K562 (cell line): ENCODE measurements at regions not wholly inside any gene's neighbourhood (a gene's known extent, or its start where the extent isn't known, plus 50 kb on each side); places are given as distances from the start of the nearest gene placed in this dataset.

ENCODE experiments used
- ATAC-seq: fragments of 200-7000 bp; cut with Tn5 transposase; 3 replicates; pipeline ENCODE4 v1.9.1; 2020; ENCODE audit warnings: moderate library complexity
- BruUV-seq: library from RNA; stranded (reverse); fragments of 400-500 nt; replicated peaks from 2 replicates; lab custom pipeline; 2021; lab: Mats Ljungman, UMichigan
- CTCF ChIA-PET: fragments of 300-600 bp; formaldehyde crosslinking; extraction: SDS; loops from one replicate; lab custom pipeline; 2021; ENCODE audit warnings: low intra/inter-chr PET ratio; lab: Yijun Ruan, JAX
- POLR2A ChIA-PET: fragments of 300-600, 350-650 bp; sonication (Branson Sonifier 250); formaldehyde crosslinking; extraction: SDS; loops from one replicate; lab custom pipeline; 2021; ENCODE audit warnings: antibody characterized with exemption, inconsistent platforms; lab: Yijun Ruan, JAX
- DNase-seq, 4 experiments: peaks; one replicate each; pipeline versions ENCODE4 v3.0.0 to v3.0.0-alpha.2; 2011 to 2018; ENCODE audit warnings: low spot score in 3 of 4, mixed read lengths in 3 of 4; ENCODE audit errors: extremely low read depth in 1 of 4
- FAIRE-seq: peaks from 2 replicates; lab custom pipeline; 2011; peaks lifted over from hg19 to GRCh38; lab: Jason Lieb, UNC
- H2AFZ ChIP-seq: 2 replicates; pipeline ENCODE4 v1.6.0; 2011; ENCODE audit warnings: low read depth, low read length, control low read depth, inconsistent platforms
- H3K27ac ChIP-seq: fragments of 200-600 bp; 3 replicates; pipeline ENCODE4 v1.8.0; 2011; ENCODE audit warnings: low read depth, mild to moderate bottlenecking, control low read depth, inconsistent platforms, low read length, moderate library complexity, mixed read lengths; ENCODE audit errors: extremely low read depth
- H3K27me3 ChIP-seq, 2 experiments: fragments of 300-600 bp in 1 of 2; 2 replicates in 1 of 2; 3 replicates in 1 of 2; pipeline versions ENCODE4 v1.6.0 to v1.8.0; 2011; ENCODE audit warnings: inconsistent platforms in 2 of 2, low read length in 2 of 2, mild to moderate bottlenecking in 1 of 2, mixed read lengths in 1 of 2, moderate library complexity in 1 of 2; ENCODE audit not compliant: control insufficient read depth in 2 of 2, insufficient read depth in 2 of 2
- H3K36me3 ChIP-seq: fragments of 300-600 bp; 3 replicates; pipeline ENCODE4 v1.8.0; 2011; ENCODE audit warnings: mild to moderate bottlenecking, low read length, inconsistent platforms; ENCODE audit not compliant: control insufficient read depth, insufficient read depth
- H3K4me1 ChIP-seq, 2 experiments: fragments of 200-600 bp in 1 of 2; replicated peaks in 1 of 2; 2 replicates in 1 of 2; 3 replicates in 1 of 2; pipeline versions ENCODE4 v1.5.1 to v1.8.0; 2011; ENCODE audit warnings: inconsistent platforms in 2 of 2, low read length in 2 of 2, mild to moderate bottlenecking in 1 of 2, mixed read lengths in 1 of 2, moderate library complexity in 1 of 2; ENCODE audit not compliant: control insufficient read depth in 2 of 2, insufficient read depth in 2 of 2
- H3K4me2 ChIP-seq: 2 replicates; pipeline ENCODE4 v1.6.1; 2011; ENCODE audit warnings: low read length, control low read depth, inconsistent platforms, mixed read lengths; ENCODE audit not compliant: insufficient read depth
- H3K4me3 ChIP-seq: fragments of 200-600 bp; sonication (generic), shearing (Covaris generic); 2 replicates; pipeline ENCODE4 v1.5.1; 2016; ENCODE audit warnings: control low read depth, inconsistent platforms
- H3K79me2 ChIP-seq: fragments of 200-600 bp; 3 replicates; pipeline ENCODE4 v1.8.0; 2011; ENCODE audit warnings: low read length, inconsistent platforms; ENCODE audit not compliant: control insufficient read depth, insufficient read depth
- H3K9ac ChIP-seq, 2 experiments: 2 replicates each; pipeline versions ENCODE4 v1.6.0 to v1.6.1; 2011; ENCODE audit warnings: low read depth in 2 of 2, low read length in 2 of 2, control low read depth in 1 of 2, inconsistent platforms in 1 of 2, mild to moderate bottlenecking in 1 of 2, mixed read lengths in 1 of 2; ENCODE audit not compliant: insufficient read depth in 1 of 2
- H3K9me1 ChIP-seq: one replicate; pipeline ENCODE4 v1.6.0; 2011; ENCODE audit warnings: inconsistent platforms, mild to moderate bottlenecking, low read length, moderate library complexity; ENCODE audit not compliant: control insufficient read depth, insufficient read depth
- H3K9me3 ChIP-seq: replicated peaks from 2 replicates; pipeline ENCODE4 v1.5.1; 2011; ENCODE audit warnings: low read depth, low read length, inconsistent platforms; ENCODE audit not compliant: control insufficient read depth, insufficient read depth
- H4K20me1 ChIP-seq: replicated peaks from 2 replicates; pipeline ENCODE4 v1.6.1; 2011; ENCODE audit warnings: low read length, inconsistent platforms, mixed read lengths; ENCODE audit not compliant: control insufficient read depth, insufficient read depth
- HDAC6 ChIP-seq: IDR thresholded peaks from 2 replicates; pipeline ENCODE4 v1.6.1; 2012; ENCODE audit warnings: low read depth, mild to moderate bottlenecking, control low read depth, inconsistent platforms, low read length, moderate library complexity
- KAT8 ChIP-seq: fragments of 450-650 bp; IDR thresholded peaks from 2 replicates; pipeline ENCODE4 v1.6.1; 2016; ENCODE audit warnings: low read depth, mild to moderate bottlenecking
- STAT5B ChIP-seq: fragments of 250-450 bp; sonication (Bioruptor Pico); IDR thresholded peaks from 2 replicates; pipeline ENCODE4 v1.8.0; 2021; ENCODE audit warnings: mild to moderate bottlenecking, inconsistent platforms
- SUPT5H ChIP-seq: fragments of 450-650 bp; IDR thresholded peaks from 2 replicates; pipeline ENCODE4 v1.6.1; 2016
- ZNF41 ChIP-seq: fragments of 250-450 bp; sonication (Bioruptor Pico); conservative IDR thresholded peaks from 2 replicates; pipeline ENCODE4 v1.4.0; 2020; ENCODE audit warnings: mild to moderate bottlenecking
- WGBS: fragments of 100-300 bp; shearing (Covaris generic); methylation state at CpG from one replicate; pipeline ENCODE4 v1.1.6; 2016; ENCODE audit warnings: low coverage, mixed read lengths; ENCODE audit not compliant: insufficient coverage; ENCODE audit errors: missing lambda C conversion rate; 5-methylcytosine and 5-hydroxymethylcytosine counted together
- in situ Hi-C: fragments of 300-500 bp; cut with MboI; formaldehyde crosslinking; loops from 4 replicates; pipeline ENCODE4 v1.15.0; 2018; ENCODE audit warnings: inconsistent platforms, mixed read lengths
- intact Hi-C: fragments of 100-400 bp; cut with micrococcal nuclease; formaldehyde crosslinking; loops from 2 replicates; pipeline ENCODE4 v1.14.2; 2022
- TF ChIP-seq, protein P1 (sequence below): fragments of 450-650 bp; IDR thresholded peaks from 2 replicates; pipeline ENCODE4 v1.6.1; 2017; ENCODE audit warnings: antibody characterized with exemption
- TF ChIP-seq, protein P2 (sequence below): fragments of 250-450 bp; sonication (Bioruptor Pico); IDR thresholded peaks from 2 replicates; pipeline ENCODE4 v1.4.0; 2020

DNA sequence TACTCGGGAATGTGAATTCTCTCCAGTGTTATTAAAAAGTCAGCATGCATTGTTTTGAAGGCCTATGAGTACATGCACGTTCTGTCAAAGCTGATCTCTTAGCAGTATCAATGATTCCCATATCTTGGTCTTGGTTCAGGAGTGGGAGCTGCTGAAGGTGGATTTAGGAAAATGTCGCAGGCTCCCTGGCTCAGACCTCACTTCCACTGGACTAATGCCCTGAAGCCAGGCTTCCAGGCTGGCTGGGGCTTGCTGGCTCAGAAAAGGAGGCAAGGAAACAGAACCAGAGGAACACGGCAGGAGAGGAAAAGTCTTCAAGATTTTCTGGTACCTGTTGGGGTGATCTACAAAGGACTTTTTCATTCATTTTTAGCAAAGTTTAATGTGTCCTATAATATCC, 81.6 kb downstream of the OLIG3 start:
- H3K9me1 ChIP-seq: no peaks in the 10 kb centered on the region
- H3K27ac ChIP-seq: no peak overlapping the region
- DNase-seq (no peak), ATAC-seq (no peak), FAIRE-seq (no peak)
- BruUV-seq: no TSS peak
- H4K20me1 ChIP-seq: no peaks in the 10 kb centered on the region
- intact Hi-C loops: no loop called here
- no peaks in the 10 kb centered on the region; a peak in 1 of 5 replicates for H3K4me1 ChIP-seq
- H3K4me2 ChIP-seq: no peak overlapping the region
- no peak for TF ChIP-seq SUPT5H
- POLR2A ChIA-PET: no interaction called here
- no peak overlapping the region for H2AFZ ChIP-seq
- H3K27me3 ChIP-seq: peaks cover 14 to 29% of the 10 kb centered on the region in 2 experiments; a peak in 4 of 5 replicates
- CTCF ChIA-PET: no interaction called here
- in situ Hi-C loops: no loop called here
- no peaks in the 10 kb centered on the region for H3K79me2 ChIP-seq
- whole genome bisulfite sequencing: 0% methylated on average over 4 of the region's 4 CpGs
- H3K9ac ChIP-seq: no peak overlapping the region
- H3K36me3 ChIP-seq: no peaks in the 10 kb centered on the region
- H3K9me3 ChIP-seq: no peaks in the 10 kb centered on the region
- no peak overlapping the region for H3K4me3 ChIP-seq

DNA sequence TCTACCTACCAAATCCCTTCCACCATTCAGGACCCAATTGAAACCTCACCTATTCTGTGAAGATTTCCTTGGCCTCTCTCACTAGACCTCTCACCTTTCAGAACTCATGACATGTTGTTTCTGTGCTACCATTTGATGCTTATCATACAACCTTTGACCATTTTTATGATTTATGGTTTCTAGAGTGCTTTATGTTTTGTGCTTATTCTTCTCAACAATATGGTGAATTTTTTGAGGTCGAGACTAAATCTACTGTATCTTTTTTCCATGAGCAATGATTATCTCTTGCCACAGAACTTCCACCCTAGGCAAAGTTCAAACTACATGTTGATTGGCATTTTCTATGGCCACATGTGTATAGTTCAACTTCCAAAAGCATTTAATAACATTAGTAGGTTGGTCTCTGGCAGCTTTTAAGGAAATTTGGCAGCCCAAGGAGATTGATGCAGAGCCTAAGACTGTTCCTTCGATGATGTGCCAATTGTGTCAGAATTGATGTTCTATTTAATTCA, 84.9 kb downstream of the OLIG3 start:
- no peaks in the 10 kb centered on the region for H3K9me3 ChIP-seq
- TF ChIP-seq, protein P1, sequence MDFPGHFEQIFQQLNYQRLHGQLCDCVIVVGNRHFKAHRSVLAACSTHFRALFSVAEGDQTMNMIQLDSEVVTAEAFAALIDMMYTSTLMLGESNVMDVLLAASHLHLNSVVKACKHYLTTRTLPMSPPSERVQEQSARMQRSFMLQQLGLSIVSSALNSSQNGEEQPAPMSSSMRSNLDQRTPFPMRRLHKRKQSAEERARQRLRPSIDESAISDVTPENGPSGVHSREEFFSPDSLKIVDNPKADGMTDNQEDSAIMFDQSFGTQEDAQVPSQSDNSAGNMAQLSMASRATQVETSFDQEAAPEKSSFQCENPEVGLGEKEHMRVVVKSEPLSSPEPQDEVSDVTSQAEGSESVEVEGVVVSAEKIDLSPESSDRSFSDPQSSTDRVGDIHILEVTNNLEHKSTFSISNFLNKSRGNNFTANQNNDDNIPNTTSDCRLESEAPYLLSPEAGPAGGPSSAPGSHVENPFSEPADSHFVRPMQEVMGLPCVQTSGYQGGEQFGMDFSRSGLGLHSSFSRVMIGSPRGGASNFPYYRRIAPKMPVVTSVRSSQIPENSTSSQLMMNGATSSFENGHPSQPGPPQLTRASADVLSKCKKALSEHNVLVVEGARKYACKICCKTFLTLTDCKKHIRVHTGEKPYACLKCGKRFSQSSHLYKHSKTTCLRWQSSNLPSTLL: no peak
- TF ChIP-seq KAT8: no peak
- TF ChIP-seq, protein P2, sequence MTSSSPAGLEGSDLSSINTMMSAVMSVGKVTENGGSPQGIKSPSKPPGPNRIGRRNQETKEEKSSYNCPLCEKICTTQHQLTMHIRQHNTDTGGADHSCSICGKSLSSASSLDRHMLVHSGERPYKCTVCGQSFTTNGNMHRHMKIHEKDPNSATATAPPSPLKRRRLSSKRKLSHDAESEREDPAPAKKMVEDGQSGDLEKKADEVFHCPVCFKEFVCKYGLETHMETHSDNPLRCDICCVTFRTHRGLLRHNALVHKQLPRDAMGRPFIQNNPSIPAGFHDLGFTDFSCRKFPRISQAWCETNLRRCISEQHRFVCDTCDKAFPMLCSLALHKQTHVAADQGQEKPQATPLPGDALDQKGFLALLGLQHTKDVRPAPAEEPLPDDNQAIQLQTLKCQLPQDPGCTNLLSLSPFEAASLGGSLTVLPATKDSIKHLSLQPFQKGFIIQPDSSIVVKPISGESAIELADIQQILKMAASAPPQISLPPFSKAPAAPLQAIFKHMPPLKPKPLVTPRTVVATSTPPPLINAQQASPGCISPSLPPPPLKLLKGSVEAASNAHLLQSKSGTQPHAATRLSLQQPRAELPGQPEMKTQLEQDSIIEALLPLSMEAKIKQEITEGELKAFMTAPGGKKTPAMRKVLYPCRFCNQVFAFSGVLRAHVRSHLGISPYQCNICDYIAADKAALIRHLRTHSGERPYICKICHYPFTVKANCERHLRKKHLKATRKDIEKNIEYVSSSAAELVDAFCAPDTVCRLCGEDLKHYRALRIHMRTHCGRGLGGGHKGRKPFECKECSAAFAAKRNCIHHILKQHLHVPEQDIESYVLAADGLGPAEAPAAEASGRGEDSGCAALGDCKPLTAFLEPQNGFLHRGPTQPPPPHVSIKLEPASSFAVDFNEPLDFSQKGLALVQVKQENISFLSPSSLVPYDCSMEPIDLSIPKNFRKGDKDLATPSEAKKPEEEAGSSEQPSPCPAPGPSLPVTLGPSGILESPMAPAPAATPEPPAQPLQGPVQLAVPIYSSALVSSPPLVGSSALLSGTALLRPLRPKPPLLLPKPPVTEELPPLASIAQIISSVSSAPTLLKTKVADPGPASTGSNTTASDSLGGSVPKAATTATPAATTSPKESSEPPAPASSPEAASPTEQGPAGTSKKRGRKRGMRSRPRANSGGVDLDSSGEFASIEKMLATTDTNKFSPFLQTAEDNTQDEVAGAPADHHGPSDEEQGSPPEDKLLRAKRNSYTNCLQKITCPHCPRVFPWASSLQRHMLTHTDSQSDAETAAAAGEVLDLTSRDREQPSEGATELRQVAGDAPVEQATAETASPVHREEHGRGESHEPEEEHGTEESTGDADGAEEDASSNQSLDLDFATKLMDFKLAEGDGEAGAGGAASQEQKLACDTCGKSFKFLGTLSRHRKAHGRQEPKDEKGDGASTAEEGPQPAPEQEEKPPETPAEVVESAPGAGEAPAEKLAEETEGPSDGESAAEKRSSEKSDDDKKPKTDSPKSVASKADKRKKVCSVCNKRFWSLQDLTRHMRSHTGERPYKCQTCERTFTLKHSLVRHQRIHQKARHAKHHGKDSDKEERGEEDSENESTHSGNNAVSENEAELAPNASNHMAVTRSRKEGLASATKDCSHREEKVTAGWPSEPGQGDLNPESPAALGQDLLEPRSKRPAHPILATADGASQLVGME (CRISPR knock-in tag): no peak
- no peak for TF ChIP-seq HDAC6
- TF ChIP-seq ZNF41 (CRISPR knock-in tag): no peak
- TF ChIP-seq STAT5B: no peak

More for the DNA sequence above, 84.9 kb downstream of the OLIG3 start:
- H3K4me1 ChIP-seq: no peaks in the 10 kb centered on the region
- ChIA-PET CTCF (no interaction called here), POLR2A (interaction anchor here (1.8 kb wide), 1 partner anchor 138 kb away, joined by 4 read pairs; no protein-coding TSS in a partner anchor)
- H3K36me3 ChIP-seq: no peaks in the 10 kb centered on the region
- H4K20me1 ChIP-seq: no peaks in the 10 kb centered on the region
- no peaks in the 10 kb centered on the region for H3K79me2 ChIP-seq
- FAIRE-seq (no peak), ATAC-seq (no peak), DNase-seq (no peak)
- no peaks in the 10 kb centered on the region for H3K9me1 ChIP-seq
- intact Hi-C loops (no loop called here), in situ Hi-C loops (no loop called here)
- no TSS peak for BruUV-seq
- peaks cover 11 to 15% of the 10 kb centered on the region in 2 experiments; a peak in 4 of 5 replicates for H3K27me3 ChIP-seq
- no peak overlapping the region for H3K9ac ChIP-seq
- no peak overlapping the region for H3K4me3 ChIP-seq
- 0% methylated on average over 2 of the region's 2 CpGs for WGBS
- no peak overlapping the region for H2AFZ ChIP-seq
- no peak overlapping the region for H3K4me2 ChIP-seq
- H3K27ac ChIP-seq: no peak overlapping the region
